Progenitor cell of endocrine pancreas (in vitro differentiated cells): ENCODE measurements at regions not wholly inside any gene's neighbourhood (a gene's known extent, or its start where the extent isn't known, plus 50 kb on each side); places are given as distances from the start of the nearest gene placed in this dataset.

Source experiments
- DNase-seq: peaks from one replicate; pipeline ENCODE4 v3.0.0; 2021; ENCODE audit warnings: low spot score; ENCODE audit not compliant: unreplicated experiment
- H3K27ac Mint-ChIP-seq: 2 replicates; pipeline ENCODE4 v1.8.0; 2021; ENCODE audit warnings: mild to moderate bottlenecking, moderate library complexity, mixed read lengths
- H3K27me3 Mint-ChIP-seq: 2 replicates; pipeline ENCODE4 v1.8.0; 2021; ENCODE audit warnings: mixed read lengths
- H3K36me3 Mint-ChIP-seq: 2 replicates; pipeline ENCODE4 v1.8.0; 2022; ENCODE audit warnings: mixed read lengths; ENCODE audit not compliant: insufficient read depth
- H3K4me1 Mint-ChIP-seq: 2 replicates; pipeline ENCODE4 v1.8.0; 2021; ENCODE audit warnings: low read depth, mixed read lengths
- H3K4me3 Mint-ChIP-seq: 2 replicates; pipeline ENCODE4 v1.8.0; 2021; ENCODE audit warnings: low read depth, mild to moderate bottlenecking, moderate library complexity, mixed read lengths
- H3K9me3 Mint-ChIP-seq: 2 replicates; pipeline ENCODE4 v1.8.0; 2021; ENCODE audit warnings: low read depth, mixed read lengths
- TF ChIP-seq, protein P1 (sequence below): fragments of 200-600 bp; sonication (generic); IDR thresholded peaks from one replicate; pipeline ENCODE4 v1.5.0; 2021; ENCODE audit warnings: antibody characterized with exemption, mild to moderate bottlenecking; ENCODE audit not compliant: unreplicated experiment

- H3K27ac Mint-ChIP-seq, result no peak overlapping the region
- no peaks in the 10 kb centered on the region for H3K9me3 Mint-ChIP-seq
- no peaks in the 10 kb centered on the region for H3K4me1 Mint-ChIP-seq
- H3K27me3 Mint-ChIP-seq, result peaks cover 10% of the 10 kb centered on the region
- no peak for DNase-seq
- no peak overlapping the region for H3K4me3 Mint-ChIP-seq
- H3K36me3 Mint-ChIP-seq, result no peaks in the 10 kb centered on the region
- TF ChIP-seq, protein P1, sequence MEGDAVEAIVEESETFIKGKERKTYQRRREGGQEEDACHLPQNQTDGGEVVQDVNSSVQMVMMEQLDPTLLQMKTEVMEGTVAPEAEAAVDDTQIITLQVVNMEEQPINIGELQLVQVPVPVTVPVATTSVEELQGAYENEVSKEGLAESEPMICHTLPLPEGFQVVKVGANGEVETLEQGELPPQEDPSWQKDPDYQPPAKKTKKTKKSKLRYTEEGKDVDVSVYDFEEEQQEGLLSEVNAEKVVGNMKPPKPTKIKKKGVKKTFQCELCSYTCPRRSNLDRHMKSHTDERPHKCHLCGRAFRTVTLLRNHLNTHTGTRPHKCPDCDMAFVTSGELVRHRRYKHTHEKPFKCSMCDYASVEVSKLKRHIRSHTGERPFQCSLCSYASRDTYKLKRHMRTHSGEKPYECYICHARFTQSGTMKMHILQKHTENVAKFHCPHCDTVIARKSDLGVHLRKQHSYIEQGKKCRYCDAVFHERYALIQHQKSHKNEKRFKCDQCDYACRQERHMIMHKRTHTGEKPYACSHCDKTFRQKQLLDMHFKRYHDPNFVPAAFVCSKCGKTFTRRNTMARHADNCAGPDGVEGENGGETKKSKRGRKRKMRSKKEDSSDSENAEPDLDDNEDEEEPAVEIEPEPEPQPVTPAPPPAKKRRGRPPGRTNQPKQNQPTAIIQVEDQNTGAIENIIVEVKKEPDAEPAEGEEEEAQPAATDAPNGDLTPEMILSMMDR, result no peak
Measured at GRCh38 chr10:130862626-130863025, 448.9 kb downstream of the TCERG1L start.

DNA sequence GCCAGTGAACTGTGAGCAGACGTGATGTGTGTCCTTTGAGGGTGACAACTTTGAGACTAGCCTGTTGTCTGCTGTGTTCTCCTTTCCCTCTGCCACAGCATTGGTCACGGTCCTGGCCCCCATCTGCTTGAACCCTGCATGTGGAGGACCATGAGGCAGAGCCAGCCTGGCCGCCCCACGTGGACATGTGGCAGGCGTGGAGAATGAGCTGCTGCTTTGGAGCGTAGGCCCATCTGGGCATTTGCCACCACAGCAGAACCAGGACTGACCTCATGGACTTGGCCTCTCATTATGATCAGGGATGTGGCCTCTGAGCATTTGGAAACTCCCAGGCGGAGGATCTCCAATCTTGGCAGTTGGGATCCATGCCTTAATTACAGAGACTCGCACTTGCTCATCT lies 448.5 kb downstream of the TCERG1L start:
- Mint-ChIP-seq H3K4me1 (no peaks in the 10 kb centered on the region), H3K9me3 (no peaks in the 10 kb centered on the region), H3K36me3 (no peaks in the 10 kb centered on the region), H3K27ac (no peak overlapping the region), H3K27me3 (peaks cover 9% of the 10 kb centered on the region), H3K4me3 (no peak overlapping the region)
- TF ChIP-seq, protein P1, result no peak
- no peak for DNase-seq

DNA sequence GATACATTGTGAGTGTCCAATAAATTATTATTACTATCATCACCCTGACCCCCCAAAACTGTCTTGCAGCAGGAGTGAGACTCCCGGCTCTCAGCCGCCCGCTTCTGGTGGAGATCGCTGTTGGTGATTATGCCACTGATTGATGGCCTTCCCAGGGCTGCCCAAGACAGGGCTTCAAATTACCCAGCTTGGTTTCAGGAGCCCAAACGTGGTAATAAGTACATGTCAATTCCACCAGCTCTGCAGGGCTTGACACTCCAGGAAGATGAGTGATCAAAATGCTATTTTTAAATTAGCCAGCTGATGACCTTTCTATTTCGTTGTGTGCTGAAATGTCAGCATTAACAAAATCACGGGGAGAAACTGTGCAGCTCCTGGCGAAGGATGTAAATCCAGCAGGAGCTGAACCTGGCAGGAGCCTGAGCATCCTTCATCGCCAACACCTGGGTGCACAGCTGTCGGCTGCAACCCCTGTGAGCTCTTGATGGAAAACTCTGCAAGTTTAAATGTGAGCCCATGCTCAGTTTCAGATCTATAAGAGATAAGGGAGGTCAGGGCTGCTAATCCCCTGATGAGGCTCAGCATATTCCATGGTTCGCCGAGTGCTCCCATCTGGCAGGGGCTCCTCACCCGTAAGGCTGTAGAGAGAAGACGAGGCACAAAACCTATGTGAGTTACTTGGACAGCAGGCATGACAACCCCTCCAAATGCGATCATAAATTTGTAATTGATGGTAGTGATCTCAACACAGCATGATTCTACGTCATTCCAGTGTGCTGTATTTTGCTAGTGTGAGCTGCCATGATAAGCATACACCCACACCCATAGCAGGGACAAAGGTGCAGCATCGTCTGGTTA lies 446.3 kb downstream of the TCERG1L start:
- no peak overlapping the region for H3K4me3 Mint-ChIP-seq
- H3K27ac Mint-ChIP-seq, result no peak overlapping the region
- DNase-seq, result no peak
- no peaks in the 10 kb centered on the region for H3K9me3 Mint-ChIP-seq
- no peaks in the 10 kb centered on the region for H3K36me3 Mint-ChIP-seq
- H3K4me1 Mint-ChIP-seq, result no peaks in the 10 kb centered on the region
- TF ChIP-seq, protein P1, result no peak
- H3K27me3 Mint-ChIP-seq, result peaks cover 10% of the 10 kb centered on the region

DNA sequence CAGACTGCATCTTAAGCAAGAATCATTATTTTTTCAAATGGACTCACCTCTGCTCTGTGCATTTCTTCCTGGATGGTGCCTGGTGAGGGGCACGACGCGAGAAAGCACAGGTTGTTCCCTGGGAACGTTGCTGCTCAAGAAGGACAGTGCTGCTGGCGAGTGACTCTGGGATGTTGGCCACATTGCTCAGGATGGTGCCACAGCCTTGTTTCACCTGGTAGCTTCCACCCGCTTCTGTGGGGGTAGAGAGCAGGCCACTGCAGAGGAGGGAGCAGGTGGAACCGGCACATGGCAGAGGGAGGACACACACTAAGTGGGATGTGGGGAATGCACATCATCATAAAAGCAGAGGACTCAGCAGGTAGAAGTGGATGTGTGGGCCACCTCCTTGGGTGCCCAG lies 444.7 kb downstream of the TCERG1L start:
- TF ChIP-seq, protein P1, result no peak
- peaks cover 15% of the 10 kb centered on the region for H3K27me3 Mint-ChIP-seq
- H3K36me3 Mint-ChIP-seq, result no peaks in the 10 kb centered on the region
- no peaks in the 10 kb centered on the region for H3K9me3 Mint-ChIP-seq
- H3K4me1 Mint-ChIP-seq, result no peaks in the 10 kb centered on the region
- no peak overlapping the region for H3K4me3 Mint-ChIP-seq
- DNase-seq, result no peak
- no peak overlapping the region for H3K27ac Mint-ChIP-seq

DNA sequence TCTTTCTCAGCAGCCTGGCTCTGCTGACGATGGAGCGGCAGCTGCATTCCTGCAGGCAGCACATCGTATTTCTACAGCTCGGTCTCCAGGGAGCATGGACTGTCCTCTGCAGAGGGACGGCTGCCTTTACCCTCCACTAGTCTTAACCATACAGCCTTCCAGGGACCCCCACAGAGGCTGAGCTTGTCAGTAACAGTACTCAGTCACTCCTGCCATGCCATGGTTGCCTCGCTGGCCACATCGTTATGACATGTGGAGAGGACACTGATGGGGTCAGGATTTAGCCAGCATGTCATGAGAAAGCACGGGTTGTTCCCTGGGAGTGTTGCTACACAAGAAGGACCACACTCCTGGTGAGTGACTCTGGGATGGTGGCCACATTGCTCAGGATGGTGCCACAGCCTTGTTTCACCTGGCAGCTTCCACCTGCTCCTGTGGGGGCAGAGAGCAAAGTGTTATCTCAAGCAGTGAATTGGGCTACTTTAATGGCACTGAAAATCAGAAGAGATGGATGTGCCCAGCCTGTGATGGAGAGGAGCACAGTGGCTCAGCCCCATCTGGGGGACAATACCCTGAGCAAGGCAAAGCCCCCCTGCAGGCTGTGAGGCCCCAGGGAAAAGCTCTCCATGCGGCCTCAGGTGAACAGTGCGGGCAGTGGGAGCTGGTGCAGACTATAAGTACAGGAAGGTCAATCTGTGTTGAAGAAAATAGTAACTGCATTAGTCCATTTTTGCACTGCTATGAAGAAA lies 443.9 kb downstream of the TCERG1L start:
- no peak for DNase-seq
- Mint-ChIP-seq H3K36me3 (no peaks in the 10 kb centered on the region), H3K27me3 (peaks cover 19% of the 10 kb centered on the region), H3K9me3 (no peaks in the 10 kb centered on the region), H3K27ac (no peak overlapping the region), H3K4me1 (no peaks in the 10 kb centered on the region), H3K4me3 (no peak overlapping the region)
- TF ChIP-seq, protein P1, result no peak
